GM19455 (cell line): ENCODE measurements at regions not wholly inside any gene's neighbourhood (a gene's known extent, or its start where the extent isn't known, plus 50 kb on each side); places are given as distances from the start of the nearest gene placed in this dataset.

ENCODE experiments used
- ATAC-seq: cut with Tn5 transposase; IDR thresholded peaks from one replicate; pipeline ENCODE4 v1.9.1; 2021; ENCODE audit not compliant: unreplicated experiment

GRCh38 chr2:176496761-176497160, 227.5 kb downstream of the MTX2 start:
- no peak for ATAC-seq

DNA sequence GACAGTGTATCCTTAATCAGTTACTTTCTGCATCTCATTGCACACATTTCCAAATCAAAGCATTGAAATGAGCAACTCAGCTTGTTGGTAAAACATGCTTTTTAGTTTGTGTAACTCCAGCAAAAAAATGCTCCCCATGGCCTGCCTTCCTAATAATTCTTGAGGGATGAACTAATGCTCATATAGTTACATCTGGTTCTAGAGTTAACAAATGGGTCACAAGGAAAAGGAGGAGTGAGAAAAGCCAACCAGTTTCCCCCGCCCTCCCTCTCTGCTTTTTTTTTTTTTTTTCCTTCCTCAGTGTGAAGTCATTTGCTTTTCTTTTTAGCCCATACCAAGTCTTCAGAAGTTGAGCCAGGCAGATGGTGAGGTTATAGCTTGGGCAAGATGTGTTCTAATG, 231.7 kb downstream of the MTX2 start:
- ATAC-seq = no peak

DNA sequence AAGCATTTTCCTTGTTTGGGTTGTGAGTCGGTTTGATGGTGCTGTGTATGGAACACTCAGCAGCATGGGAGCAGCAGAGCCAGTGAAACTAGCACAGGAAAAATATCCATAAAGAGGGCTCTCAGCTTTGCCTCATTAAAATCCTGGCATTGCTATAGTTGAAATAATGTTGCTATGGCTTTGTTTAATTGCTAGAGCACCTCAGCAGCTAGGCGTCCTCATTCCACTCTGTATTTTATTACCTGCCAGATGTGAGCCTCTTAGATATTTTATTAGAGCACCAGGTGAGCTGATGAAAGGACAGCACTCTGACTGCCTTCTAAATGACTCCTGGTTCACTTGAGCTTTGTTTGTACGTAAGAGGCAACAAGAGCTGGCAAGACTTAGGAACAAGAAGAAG, 232.4 kb downstream of the MTX2 start:
- ATAC-seq = no peak

DNA sequence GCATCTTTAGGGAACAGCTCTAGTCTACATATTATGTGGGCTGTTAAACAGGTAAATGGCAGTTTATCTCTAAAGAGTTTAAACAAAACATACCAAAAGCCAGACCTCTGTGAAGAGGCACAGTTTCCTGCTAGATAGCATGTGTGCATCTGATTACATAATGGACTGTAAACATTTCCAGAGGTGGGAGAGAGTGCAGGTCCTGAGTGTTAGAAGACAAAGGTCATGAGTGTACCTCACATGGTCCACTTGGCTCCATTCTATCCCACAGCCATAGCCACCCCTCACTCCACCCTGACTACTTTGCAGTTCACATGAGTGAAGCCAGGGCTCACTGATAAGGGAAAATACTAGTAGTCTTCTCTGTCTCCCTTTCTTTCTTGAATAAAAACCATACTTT, 233.4 kb downstream of the MTX2 start:
- ATAC-seq = no peak

- no peak for ATAC-seq
These were observed 234.5 kb downstream of the MTX2 start for GRCh38 chr2:176503776-176504175.

- ATAC-seq = no peak
These were observed 235.2 kb downstream of the MTX2 start for GRCh38 chr2:176504440-176504839.

DNA sequence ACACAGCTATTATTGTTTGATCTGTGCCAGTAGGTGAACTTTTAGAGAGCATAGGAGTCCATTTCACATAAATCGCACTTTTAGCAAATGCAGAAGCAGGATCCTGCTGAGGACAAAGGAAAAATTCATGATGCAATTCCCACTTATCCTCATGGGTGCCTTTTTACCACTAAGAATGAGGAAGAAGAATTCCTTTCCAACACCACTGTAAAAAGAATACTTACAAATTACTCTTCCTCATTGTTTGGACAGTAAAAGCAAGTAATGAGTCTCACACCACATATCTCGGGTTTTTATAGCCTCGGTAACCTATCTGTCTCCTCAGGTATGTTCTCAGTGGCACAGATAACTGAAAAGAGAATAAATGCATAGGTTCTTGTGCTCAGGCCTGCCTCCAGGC, 238.5 kb downstream of the MTX2 start:
- no peak for ATAC-seq

DNA sequence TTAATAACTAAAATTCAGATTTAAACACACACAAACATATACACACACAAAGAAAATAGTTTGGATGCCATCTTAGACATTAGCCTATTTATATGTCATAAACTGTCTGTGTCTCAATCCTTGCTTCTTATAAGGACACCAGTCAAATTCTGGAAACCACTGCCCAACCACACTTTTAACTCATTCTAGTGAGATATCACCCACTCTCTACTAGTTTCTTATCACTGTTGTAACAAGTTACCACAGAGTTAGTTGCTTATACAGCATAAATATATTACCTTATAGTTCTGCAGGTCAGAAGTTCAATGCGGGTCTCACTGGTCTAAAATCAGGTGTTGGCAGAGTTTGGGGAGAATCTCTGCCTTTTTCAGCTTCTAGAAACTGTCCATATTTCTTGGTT, 239.1 kb downstream of the MTX2 start:
- ATAC-seq = no peak

DNA sequence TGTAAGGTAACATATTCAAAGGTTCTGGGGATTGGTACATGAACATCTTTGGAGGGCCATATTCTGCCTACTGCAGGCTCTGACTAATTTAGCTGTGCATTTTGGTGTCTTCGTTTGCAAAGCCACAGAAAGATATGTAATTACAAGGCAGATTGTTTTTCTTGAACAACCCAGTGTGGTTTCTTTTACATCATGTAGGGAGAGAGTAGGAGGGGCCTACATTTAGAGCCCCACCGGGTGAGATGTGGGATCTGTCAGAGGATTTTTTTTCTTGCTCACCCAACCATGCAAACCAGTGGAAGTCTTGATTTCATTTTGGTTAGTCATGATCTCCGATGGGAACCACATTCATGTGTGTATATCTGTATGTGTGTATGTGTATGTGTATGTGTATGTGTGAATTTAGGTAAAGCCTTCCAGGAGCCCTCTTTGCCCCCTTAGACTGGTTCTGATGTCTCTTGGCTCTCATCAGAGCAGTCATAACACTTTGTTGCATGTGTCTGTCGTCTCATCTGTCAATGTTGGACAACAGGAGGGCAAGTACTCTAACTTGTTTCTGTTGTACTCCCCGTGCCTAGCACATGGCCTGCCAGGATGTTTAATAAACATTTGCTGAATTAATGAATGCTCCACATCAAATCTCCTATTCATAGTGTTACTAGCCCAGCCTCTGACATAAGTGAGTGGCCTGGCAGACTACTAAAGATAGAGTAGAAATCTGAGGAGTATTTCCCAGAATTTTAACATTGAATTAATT, 239.9 kb downstream of the MTX2 start:
- peak; percentile 81 for ATAC-seq

DNA sequence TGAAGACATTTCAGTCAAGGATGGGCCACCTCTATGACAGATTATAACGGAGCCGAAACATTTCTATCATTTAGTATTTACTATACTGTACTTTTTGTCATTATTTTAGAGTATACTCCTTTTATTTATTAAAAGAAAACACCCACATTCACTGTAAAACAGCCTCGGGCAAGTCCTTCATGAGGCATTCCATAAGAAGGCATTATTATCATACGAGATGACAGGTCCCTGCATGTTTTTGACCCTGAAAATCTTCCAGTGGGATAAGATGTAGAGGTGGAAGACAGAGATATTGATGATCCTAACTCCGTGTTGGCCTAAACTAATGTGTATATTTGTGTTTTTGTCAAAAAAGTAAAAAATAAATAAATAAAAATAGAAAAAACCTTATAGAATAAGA, 245.0 kb downstream of the MTX2 start:
- ATAC-seq = no peak

DNA sequence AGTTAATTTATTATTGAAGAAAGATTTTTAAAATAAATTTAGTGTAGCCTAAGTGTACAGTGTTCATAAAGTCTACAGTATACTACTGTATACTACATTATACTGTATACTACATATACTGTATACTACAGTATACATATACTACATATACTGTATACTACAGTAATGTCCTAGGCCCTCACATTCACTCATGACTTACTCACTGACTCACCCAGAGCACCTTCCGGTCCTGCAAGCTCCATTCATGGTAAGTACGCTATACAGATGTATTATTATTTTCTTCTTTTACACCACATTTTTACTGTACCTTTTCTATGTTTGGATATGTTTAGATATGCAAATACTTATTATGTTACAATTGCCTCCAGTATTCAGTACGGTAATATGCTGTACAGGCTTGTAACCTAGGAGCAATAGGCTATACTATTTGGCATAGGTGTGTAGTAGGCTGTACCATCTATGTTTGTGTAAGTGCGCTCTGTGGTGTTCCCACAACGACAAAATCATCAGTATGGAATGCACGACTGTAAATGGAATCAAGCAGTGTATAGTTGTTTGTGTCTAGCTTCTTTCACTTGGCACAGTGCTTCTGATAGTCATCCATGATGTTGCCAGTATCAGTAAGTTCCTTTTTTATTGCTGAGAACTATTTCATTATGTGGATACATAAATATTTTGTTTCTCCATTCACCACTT, 245.7 kb downstream of the MTX2 start:
- ATAC-seq = no peak

GRCh38 chr2:176516051-176516602, 246.9 kb downstream of the MTX2 start:
- no peak for ATAC-seq

DNA sequence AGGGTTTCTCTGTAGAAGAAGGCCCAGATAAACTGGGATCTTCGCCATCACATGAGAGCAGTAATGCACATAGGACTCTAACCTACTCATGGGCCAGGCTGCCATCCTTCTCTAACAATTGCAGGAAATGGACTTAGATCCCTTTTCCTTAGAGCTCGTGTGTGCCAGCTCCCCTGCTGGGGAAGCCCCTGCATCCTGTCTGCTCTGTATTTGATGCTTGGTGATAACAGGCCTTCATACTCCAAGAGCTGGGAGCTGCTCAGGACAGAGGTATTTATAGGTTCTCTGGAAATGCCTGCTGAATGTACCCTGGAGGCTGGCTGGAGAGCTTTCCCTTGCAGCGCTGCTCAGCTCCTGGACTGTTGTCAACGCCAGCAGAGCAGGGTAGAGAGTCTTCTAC, 249.6 kb downstream of the MTX2 start:
- ATAC-seq = no peak

- ATAC-seq = no peak
These were observed 252.8 kb downstream of the MTX2 start for GRCh38 chr2:176521878-176522670.

GRCh38 chr2:176525086-176525485, 255.8 kb downstream of the MTX2 start:
- ATAC-seq = no peak

DNA sequence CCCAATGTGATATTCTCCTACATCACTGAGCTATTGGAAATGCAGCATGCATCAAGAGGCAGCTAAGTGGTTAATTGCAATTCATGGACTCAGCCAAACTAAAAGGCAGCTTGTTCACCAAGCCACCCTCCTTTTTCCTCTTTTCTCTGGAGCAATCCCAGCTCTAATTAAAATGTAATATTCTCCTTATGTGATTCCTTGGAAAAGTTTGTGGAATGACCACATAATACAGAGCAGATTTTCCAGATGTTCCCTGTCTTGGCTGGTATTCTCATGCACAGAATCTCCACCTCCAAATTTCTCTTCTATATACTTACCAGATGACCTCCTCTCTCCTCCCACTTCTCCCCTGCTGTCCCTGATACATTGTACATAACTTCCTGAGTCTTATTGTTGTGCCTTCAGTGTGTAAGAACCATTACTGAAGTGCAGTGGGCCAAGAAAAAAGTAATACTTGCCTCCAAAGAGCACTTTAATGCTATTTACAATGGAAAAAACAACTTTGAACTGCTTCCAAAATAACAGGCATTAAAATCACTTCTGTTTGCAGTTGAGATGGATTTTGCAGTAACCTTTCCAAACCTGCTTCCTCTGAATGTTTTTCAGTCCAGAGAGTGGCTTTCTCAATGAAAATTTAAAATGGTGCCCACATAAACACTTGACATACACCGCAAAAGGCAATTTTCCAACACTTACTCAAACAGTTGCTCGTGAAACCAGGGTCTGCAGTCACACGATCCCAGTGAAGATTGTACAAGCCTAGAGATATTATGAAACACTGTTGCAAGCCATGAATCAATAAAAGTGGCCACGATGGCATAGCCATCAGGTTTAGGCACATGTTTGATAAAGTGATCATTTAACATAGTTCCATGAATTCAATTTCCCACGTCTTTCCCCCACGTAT, 258.0 kb downstream of the MTX2 start:
- ATAC-seq = no peak

DNA sequence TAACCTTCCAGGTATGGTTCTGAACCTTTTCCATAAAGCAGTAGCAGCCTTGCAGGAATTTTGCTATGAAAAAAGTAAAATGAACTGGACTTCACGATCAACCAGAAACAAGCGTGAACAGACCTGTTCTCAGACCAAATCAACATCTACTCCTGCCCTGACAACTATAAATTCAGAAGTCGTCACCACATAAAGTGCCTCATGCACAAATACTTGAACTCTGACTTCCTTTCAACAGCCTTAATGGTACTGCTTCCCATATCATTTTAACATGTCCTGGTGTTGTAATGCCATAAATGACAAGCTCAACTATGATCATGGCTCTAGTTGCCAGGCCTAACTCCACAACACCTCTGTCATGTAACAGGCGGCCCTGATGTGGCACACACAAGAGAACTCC, 262.4 kb downstream of the MTX2 start:
- ATAC-seq = no peak

DNA sequence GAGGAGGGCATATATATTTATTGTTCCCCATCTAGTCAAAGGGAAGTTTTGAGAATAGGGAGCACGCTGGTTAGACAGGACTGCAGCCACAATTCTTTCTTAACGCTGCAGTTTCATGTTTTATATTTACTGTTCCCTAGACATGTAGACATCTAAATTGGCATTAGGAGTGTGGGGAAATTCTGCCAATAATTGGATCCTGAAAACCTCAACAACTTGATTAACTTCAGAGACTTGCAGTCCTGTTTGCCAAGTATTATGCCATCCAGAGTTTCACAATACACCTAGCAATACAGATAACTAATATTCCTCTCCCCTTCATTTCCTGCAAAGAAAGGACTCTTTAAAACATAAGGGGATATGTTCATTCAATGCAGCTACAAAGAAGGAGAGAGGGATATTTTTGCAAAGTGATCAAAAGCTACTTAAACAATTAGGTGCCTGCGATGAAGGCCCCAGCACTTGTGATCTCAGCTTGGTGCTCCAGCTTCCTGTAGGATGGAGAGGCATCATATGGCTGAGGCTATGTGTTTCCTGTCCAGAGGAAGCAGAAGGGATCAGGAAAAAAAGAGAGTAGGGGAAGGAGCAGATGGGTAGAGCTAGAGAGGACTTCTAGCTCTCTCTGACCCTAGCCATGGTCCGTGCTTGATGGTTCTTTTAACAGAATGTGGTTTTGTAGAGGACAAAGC, 264.4 kb downstream of the MTX2 start:
- no peak for ATAC-seq

DNA sequence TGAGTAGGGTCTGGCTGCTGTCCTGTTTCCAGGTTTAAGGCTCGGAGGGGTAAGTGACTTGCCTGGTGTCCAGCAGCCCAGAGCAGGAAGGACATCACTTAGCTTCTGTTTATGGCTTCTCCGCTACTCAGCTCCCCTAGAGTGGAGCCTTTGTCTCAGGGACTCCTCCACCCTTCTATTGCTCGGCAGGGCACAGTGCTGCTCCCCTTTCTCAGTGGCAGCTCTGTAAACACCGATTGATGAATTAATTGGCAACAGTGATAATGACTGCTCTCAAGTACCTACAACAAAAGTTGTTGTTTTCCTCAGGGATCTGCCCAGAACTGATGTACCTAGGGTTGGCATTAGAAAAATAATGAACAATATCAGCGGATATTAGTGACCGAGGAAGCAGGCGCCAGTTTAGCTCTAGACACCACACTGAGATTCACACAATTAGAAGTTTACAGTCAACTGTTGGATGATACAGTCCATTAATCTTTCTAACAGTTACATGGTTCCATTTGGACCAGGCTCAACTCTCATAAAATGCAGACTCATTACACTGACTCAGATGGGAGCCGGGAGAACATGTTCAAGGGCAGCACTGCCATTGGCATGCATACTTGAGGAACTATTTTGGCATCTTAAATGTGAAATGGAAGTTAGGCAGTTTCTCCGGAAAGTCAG, 265.7 kb downstream of the MTX2 start:
- no peak for ATAC-seq
